ENCODE measurements at regions not wholly inside any gene's neighbourhood (a gene's known extent, or its start where the extent isn't known, plus 50 kb on each side); places are given as distances from the start of the nearest gene placed in this dataset.

DNA sequence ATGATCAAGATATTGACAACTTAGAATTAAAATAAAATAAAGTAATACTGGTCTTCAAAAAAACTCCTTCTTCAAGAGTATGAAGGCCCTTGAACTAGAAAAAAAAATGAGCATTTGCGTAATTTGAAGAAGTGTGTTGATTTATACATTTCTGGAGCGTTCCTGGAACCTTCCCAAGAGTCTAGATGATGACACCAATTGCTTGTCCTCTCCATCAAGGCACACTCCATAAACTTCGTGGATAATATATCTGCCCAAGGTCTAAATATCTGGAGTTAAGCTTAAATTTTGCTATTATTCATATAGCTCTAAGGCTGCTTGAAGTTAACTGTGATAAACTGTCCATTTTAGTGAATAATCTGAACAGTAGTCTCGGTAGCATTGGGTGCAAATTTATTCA, 361.3 kb upstream of the CNTN5 start:
- FAIRE-seq: no peak
- Histone ChIP-seq H2AFZ (ENCODE audit: low read depth, low read length) (no peak overlapping the region), H3K79me2 (ENCODE audit: control insufficient read depth, insufficient read depth, low read length) (no peaks in the 10 kb centered on the region), H3K36me3 (ENCODE audit: control insufficient read depth in 2 of 2, extremely low read depth in 1 of 2, insufficient read depth in 2 of 2, low read length in 2 of 2) (no peaks in the 10 kb centered on the region), H3K4me1 (ENCODE audit: control insufficient read depth, extremely low read depth, insufficient read depth, low read length) (no peaks in the 10 kb centered on the region), H3K9ac (replicated peaks; ENCODE audit: extremely low read depth, insufficient read depth, low read length) (no peak overlapping the region), H3K9me1 (replicated peaks; ENCODE audit: control insufficient read depth, extremely low read depth, insufficient read depth, low read length) (no peaks in the 10 kb centered on the region), H4K20me1 (replicated peaks; ENCODE audit: control insufficient read depth, extremely low read depth, insufficient read depth, low read length) (no peaks in the 10 kb centered on the region), H3K27ac (ENCODE audit: insufficient read depth, low read depth, low read length) (no peak overlapping the region), H3K27me3 (ENCODE audit: control insufficient read depth in 2 of 2, insufficient read depth in 2 of 2, low read length in 2 of 2) (no peaks in the 10 kb centered on the region), H3K4me2 (ENCODE audit: insufficient read depth, low read length) (no peak overlapping the region), H3K4me3 (replicated peaks in 1 of 3; ENCODE audit: insufficient read depth in 1 of 3, low read depth in 1 of 3, low read length in 3 of 3) (no peak overlapping the region), H3K9me3 (replicated peaks; ENCODE audit: control insufficient read depth, insufficient read depth, low read length) (no peaks in the 10 kb centered on the region)
- no TSS peak for BruUV-seq (replicated peaks)
- CTCF ChIA-PET: interaction anchor here (0.6 kb wide), 1 partner anchor 322 kb away, joined by 3 read pairs; no protein-coding TSS in a partner anchor
- POLR2A ChIA-PET: no interaction called here
- intact Hi-C loops (cut with micrococcal nuclease) (no loop called here), dilution Hi-C loops (cut with MboI; ENCODE audit: extremely low pct_ligation_motif_present, low sequenced_read_pairs) (no loop called here)
- no peak for TF ChIP-seq POLR2AphosphoS5 (IDR thresholded peaks at IDR 0.05; ENCODE audit: insufficient read depth, low read depth, low read length)
- TF ChIP-seq, protein P1, sequence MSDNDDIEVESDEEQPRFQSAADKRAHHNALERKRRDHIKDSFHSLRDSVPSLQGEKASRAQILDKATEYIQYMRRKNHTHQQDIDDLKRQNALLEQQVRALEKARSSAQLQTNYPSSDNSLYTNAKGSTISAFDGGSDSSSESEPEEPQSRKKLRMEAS (IDR thresholded peaks at IDR 0.05; ENCODE audit: insufficient read depth, insufficient read length): no peak
- TF ChIP-seq GATA2 (IDR thresholded peaks at IDR 0.05; ENCODE audit: insufficient read depth, insufficient read length, low read depth, low read length): no peak
- no peak for TF ChIP-seq EZH2 (IDR thresholded peaks at IDR 0.05; ENCODE audit: borderline replicate concordance, low read depth, low read length, severe bottlenecking)
- DNase-seq (ENCODE audit: low read depth, low spot score): no peak

DNA sequence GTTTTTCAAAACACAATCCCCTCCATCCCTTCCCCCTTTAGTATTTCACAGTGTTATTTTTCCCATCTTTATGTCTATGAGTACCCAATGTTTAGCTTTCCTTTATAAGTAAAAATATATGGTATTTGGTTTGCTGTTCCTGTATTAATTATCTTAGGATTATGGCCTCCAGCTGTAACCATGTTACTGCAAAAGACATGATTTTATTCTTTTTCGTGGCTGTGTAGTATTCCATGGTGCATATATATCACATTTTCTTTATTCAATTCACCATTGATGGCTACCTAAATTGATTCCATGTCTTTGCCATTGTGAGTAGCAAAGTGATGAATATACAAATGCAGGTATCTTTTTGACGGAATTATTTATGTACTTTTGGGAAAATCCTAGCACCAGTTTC, 346.4 kb upstream of the CNTN5 start:
- no peak overlapping the region for H3K27ac ChIP-seq (ENCODE audit: insufficient read depth, low read depth, low read length)
- H3K9me1 ChIP-seq (replicated peaks; ENCODE audit: control insufficient read depth, extremely low read depth, insufficient read depth, low read length): no peaks in the 10 kb centered on the region
- DNase-seq (ENCODE audit: low read depth, low spot score): no peak
- no peaks in the 10 kb centered on the region for H4K20me1 ChIP-seq (replicated peaks; ENCODE audit: control insufficient read depth, extremely low read depth, insufficient read depth, low read length)
- H2AFZ ChIP-seq (ENCODE audit: low read depth, low read length): no peak overlapping the region
- dilution Hi-C loops (cut with MboI; ENCODE audit: extremely low pct_ligation_motif_present, low sequenced_read_pairs): no loop called here
- no peaks in the 10 kb centered on the region for H3K36me3 ChIP-seq (ENCODE audit: control insufficient read depth in 2 of 2, extremely low read depth in 1 of 2, insufficient read depth in 2 of 2, low read length in 2 of 2)
- intact Hi-C loops (cut with micrococcal nuclease): no loop called here
- H3K4me2 ChIP-seq (ENCODE audit: insufficient read depth, low read length): no peak overlapping the region
- no peaks in the 10 kb centered on the region for H3K79me2 ChIP-seq (ENCODE audit: control insufficient read depth, insufficient read depth, low read length)
- BruUV-seq (replicated peaks): no TSS peak
- TF ChIP-seq MYC (IDR thresholded peaks at IDR 0.05; ENCODE audit: low read depth, low read length) (no peak), JUN (IDR thresholded peaks at IDR 0.05; ENCODE audit: borderline replicate concordance, insufficient read depth, insufficient read length, low read depth) (no peak), POLR2AphosphoS5 (IDR thresholded peaks at IDR 0.05; ENCODE audit: insufficient read depth, low read depth, low read length) (no peak), FOS (IDR thresholded peaks at IDR 0.05; ENCODE audit: borderline replicate concordance, insufficient read depth, low read length) (no peak), POLR2A (IDR thresholded peaks at IDR 0.05; ENCODE audit: low read depth, low read length) (no peak), EZH2 (IDR thresholded peaks at IDR 0.05; ENCODE audit: borderline replicate concordance, low read depth, low read length, severe bottlenecking) (no peak), GATA2 (IDR thresholded peaks at IDR 0.05; ENCODE audit: insufficient read depth, insufficient read length, low read depth, low read length) (no peak)
- TF ChIP-seq, protein P1 (IDR thresholded peaks at IDR 0.05; ENCODE audit: insufficient read depth, insufficient read length): no peak
- TF ChIP-seq, protein P2, sequence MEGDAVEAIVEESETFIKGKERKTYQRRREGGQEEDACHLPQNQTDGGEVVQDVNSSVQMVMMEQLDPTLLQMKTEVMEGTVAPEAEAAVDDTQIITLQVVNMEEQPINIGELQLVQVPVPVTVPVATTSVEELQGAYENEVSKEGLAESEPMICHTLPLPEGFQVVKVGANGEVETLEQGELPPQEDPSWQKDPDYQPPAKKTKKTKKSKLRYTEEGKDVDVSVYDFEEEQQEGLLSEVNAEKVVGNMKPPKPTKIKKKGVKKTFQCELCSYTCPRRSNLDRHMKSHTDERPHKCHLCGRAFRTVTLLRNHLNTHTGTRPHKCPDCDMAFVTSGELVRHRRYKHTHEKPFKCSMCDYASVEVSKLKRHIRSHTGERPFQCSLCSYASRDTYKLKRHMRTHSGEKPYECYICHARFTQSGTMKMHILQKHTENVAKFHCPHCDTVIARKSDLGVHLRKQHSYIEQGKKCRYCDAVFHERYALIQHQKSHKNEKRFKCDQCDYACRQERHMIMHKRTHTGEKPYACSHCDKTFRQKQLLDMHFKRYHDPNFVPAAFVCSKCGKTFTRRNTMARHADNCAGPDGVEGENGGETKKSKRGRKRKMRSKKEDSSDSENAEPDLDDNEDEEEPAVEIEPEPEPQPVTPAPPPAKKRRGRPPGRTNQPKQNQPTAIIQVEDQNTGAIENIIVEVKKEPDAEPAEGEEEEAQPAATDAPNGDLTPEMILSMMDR (IDR thresholded peaks at IDR 0.05; ENCODE audit: extremely low read depth in 1 of 2, insufficient read depth in 1 of 2, low read depth in 1 of 2, low read length in 2 of 2): no peak
- FAIRE-seq: no peak
- ChIA-PET POLR2A (no interaction called here), CTCF (no interaction called here)
- H3K27me3 ChIP-seq (ENCODE audit: control insufficient read depth in 2 of 2, insufficient read depth in 2 of 2, low read length in 2 of 2): no peaks in the 10 kb centered on the region
- no peak overlapping the region for H3K9ac ChIP-seq (replicated peaks; ENCODE audit: extremely low read depth, insufficient read depth, low read length)
- peaks cover 6% of the 10 kb centered on the region for H3K9me3 ChIP-seq (replicated peaks; ENCODE audit: control insufficient read depth, insufficient read depth, low read length)
- H3K4me1 ChIP-seq (ENCODE audit: control insufficient read depth, extremely low read depth, insufficient read depth, low read length): no peaks in the 10 kb centered on the region
- H3K4me3 ChIP-seq (replicated peaks in 1 of 3; ENCODE audit: insufficient read depth in 1 of 3, low read depth in 1 of 3, low read length in 3 of 3): no peak overlapping the region

Data from endothelial cell of umbilical vein (primary cell).